ENCODE measurements at regions not wholly inside any gene's neighbourhood (a gene's known extent, or its start where the extent isn't known, plus 50 kb on each side); places are given as distances from the start of the nearest gene placed in this dataset.
"Not testable (repeated sequence)": the region's sequence is repeated elsewhere in the genome, so short reads cannot be mapped to it uniquely, and the experiment has no call there.

DNA sequence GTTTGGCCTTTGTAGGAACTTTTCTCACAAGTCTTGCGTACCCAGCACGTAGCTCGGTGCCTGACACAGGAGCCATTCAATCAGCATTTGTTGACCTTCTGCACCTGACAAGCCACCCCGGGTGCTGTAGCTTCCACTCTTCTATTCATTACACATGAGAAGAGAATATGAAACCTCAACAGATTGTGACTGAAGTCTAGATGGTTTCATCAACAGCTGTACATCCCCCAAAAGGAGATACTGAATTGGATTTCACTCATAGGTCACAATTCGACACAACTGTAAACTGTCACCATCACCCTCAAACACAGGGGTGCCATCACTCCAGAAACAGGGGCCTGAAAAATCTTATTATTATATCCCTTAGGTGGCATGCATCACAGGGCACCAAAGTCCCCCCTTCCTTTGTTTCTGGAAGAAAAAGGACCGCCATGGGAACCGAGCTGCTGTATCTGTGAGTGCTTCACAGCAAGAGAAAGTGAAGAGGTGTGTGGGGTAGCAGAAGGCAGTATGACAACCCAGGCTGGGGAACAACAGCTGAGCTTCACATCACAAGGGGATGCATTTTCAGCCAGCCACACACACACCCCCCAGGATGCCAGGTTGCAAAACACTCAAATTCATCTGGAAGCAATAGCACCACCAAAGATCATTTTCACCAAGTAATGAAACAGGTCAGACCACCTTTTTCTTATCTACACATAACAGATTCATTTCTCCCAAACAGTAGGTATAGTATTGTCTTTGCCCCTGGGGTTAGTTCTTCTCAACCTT, 225.7 kb downstream of the TOMM20 start:
- no peak for DNase-seq (ENCODE audit: low read depth, low spot score)

DNA sequence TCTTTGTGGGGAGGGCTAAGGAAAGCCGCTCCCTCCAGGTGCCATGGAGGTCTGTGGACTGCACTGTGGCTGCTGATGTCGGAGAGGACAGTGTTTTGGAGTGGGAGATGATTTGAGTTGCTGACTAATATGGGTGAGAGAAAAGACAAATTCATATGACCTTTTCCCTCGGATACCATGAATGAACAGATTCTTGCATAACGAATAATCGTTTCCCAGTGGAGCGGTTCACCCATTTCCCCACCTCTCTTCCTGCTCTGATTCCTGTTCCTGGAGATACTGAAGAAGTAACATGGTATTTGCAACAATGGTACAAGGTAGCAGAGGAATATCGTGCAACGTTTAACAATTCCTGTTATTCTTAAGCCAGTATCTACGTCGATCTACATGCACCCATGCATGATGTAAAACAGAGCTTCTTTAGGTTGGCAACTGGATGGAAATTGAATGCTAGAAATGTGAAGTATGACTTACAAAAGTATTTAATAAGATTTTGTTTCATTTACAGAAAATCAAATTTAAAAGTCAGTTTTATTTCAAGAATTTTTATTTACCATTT, 227.1 kb downstream of the TOMM20 start:
- DNase-seq (ENCODE audit: low read depth, low spot score) = no peak

DNA sequence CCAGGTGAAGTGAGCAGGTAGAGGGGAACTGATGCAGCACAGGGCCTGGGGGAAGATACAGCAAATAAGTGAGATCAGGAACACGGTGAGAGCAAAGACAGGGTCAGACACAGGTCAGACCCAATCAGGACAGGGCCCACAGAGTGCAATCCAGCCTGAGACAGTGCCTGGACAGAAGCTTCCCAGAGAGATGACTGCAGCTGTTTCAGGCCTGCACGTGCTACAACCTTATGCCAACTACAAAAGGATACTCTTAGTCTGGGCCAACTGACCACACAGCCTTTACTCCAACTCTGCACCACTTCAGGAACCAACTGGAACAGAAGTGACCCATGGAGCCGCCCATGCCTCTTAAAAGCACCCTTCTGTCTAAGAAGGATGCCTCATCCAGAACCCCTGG, 228.0 kb downstream of the TOMM20 start:
- DNase-seq (ENCODE audit: low read depth, low spot score) = no peak

DNA sequence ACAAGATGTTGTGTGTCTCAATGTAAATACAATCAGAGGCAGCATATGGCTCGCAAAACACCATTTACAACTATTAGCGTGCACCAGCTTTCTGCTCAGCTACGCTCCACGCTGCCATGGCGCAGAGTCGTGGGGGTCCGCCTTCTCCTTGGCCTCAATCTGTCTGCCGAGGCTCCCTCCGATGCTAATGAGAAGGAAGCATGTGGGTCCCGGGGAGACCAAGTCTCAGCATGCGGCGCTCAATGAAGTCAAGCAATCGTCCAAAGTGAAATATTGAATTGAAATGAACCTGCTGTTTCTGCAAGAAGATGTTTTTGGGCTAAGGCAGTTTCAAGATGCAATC, 228.9 kb downstream of the TOMM20 start:
- no peak for DNase-seq (ENCODE audit: low read depth, low spot score)

DNA sequence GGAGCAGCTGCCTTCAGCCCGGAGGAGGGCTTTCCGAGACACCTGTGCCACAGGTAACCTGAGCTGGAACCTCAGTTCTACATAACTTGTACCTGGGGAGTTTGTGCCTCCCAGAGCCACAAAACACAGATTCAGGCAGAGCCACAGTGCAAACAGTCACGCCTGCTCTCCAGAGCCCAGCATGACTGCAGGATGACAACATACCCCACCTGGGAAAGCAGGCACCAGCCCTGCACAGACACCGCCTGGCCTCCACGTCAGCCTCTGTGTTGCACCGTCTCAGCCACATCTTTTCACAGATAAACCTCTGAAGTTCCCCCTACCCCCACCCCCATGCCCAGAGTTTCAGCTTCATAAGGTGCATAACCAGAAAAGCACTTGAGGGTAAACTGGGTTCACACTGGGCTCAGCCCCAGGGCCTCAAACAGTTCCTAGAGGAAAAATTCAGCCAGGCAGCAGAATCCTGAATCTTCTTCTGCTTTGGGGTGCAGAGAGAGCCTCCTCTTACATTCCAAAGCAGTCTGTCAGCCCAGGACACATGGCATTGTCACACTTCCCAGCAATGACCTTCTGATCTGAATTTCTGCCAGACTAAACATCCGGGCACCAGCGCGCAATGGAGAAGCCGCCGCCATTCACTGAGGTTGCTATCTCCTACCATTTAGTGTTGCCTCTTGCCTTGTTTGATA, 229.5 kb downstream of the TOMM20 start:
- no peak for DNase-seq (ENCODE audit: low read depth, low spot score)

DNA sequence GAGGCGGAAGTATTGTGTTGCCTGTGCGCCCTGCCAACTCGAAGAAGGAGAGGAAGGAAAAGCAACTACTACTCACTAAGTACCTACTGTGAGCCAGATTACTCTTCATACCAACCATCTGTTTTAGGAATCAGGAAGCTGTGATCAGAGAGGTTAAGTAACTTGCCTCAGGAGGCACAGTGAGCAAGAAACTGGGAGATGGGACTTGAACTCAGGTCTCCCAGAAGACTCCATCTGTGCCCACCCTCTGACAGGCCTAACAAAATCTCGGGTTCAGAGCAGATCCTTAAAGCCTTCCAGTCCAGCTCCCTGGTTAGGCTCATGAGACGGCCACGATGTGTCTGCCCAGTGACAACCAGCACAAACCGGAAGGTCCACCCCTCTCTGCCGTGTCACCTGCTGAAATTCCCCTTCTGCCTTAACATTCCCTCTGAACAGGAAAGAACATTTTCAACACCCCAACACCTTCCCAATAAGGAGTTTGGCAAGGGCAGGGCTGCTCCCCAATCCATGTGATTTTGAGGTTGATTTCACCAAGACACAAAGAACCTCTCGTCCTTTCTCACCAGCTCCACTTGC, 230.1 kb downstream of the TOMM20 start:
- DNase-seq (ENCODE audit: low read depth, low spot score) = no peak

DNA sequence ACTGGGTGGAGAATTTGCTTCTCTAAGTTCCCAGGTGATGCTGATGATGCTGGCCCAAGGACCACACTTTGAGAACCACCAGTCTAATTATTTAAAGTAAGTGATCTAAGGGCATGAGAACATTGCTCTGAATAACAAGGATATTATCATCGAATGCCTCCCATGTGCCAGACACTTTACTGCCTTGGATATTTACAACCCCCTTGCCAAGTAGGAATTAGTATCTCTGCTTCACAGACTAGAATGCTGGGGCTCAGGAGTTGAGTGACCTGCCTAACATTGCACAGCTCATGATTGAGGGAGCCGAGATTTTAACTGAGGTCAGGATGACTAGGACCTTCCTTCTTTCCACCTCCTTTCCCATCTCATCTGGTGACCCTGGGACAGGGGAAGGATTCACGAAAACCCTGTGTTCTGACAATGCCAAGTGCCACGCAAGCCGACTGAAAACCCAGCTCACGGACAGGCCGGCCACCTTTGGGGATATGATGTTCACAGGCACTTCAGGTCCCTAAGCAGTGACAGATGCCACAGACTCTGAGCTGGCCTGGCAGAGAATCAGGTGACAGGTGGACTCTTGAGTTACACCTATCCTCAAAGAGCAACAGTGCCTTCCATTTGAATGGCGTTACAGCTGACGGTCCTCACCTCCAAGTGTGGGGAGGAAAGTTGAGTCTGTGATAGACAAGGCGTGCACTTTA, 230.7 kb downstream of the TOMM20 start:
- DNase-seq (ENCODE audit: low read depth, low spot score) = no peak

DNA sequence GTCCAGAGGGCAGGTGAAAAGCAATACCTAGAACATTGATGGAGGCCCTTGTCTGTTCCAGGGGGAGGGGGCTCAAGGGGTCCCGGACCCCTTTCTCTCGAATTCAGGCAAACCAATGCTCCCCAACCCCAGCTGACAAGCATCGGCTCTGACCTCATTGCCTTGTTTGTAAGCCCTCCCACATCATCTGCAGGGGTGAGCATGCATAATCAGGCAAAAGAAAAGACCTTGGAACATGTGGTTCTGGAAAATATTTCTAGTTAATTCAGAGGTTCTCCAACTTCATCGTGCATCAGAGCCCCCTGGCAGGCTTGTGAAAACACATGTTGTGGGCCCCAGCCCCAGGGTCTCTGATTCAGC, 231.3 kb downstream of the TOMM20 start:
- no peak for DNase-seq (ENCODE audit: low read depth, low spot score)

DNA sequence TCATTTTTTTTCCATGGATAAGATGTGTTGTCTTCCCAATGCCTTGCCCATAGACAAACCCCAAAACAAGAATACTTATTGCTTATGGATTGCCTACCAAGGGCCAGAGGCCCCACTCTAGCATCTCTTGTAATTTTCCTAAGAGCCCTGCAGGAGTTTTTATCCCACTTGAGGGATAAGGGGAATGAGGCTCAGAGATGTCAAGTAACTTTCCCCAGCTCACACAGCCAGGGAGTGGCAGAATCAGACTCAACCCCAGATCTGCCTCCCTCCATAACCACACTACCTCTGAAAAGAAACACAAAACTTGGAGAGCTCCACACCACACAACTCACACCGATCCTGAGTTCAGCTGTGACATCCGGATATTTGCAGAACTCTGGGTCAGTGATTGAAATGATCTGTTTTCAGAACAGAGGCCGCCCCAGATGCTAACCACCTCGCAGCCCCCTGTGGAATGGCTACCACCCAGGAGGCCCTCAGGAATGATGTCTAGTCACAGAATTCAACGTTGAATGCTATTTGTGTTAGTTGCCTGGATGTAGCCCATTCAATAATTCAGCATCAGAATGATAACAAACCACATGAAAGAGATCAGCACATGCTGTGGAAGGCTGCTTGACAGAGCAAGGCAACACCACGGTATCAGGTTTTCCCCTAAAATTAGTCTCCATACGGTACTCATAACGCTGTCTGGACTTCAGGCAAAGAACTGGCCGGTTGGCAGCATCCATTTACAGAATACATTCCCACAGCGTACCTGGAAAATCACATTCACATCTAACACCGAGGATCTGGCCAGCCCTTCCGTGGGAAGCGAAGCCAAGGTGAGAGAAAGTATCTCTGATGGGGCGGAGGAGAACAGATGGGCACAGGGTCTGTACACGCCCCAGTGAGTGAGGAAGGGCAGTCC, 231.9 kb downstream of the TOMM20 start:
- DNase-seq (ENCODE audit: low read depth, low spot score) = no peak

DNA sequence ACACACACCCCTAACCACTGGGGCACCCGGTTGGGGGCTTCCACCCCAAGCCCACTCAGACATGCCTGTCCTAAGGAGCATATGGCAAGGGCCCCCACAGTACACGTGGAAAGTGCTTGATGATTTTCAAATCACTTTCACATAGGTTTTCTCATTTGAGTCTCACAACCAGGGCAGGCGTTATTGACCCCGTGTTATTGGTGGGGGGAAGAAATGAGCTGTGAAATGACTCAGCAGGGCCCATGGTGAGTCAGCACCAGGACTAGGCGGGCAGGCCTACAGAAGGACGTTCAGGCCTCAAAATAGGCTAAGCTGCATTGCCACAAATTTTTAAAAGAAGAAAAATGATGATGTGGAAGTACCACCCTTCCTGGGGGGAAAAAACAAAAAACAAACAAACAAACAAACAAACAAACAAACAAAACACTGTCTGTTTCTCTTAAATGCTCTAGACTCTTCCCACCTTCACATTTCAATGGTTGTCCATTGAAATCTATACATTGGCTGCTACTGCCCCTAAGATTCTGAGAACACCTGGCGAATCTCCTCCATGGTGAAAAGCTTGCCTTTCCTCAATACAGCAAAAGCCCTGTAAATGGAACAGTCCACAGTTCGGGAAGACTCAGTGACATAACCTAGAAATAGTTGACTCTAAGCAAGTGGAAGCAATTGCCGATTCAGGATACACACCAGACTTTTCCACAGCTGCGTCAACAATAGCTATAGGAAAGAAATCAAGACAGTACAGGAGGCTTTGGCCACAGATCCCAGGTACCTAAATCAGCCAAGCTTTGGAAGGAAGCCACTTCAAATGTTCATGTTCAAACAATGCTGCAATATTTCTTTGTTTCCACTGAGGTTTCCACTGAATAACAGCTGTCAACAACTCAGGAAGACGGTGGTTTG, 234.7 kb downstream of the TOMM20 start:
- DNase-seq (ENCODE audit: low read depth, low spot score) = peak; percentile 91

DNA sequence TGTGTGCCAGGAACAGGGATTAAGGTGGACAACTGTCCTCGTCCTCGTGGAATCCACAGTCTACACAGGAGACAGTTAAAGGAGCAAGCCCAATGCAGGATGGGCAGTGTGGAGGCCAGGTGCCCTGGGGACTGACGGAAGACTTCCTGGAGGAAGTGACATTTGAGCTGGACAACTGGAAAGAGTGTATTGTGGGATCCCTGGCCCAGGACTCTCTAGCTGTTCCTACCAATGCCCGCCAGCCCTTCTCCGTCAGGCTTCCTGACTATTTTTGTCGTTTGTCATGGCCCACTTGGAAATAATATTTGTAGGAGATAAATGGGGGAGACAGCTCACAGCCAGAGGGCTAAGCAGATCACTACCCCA, 235.3 kb downstream of the TOMM20 start:
- no peak for DNase-seq (ENCODE audit: low read depth, low spot score)

DNA sequence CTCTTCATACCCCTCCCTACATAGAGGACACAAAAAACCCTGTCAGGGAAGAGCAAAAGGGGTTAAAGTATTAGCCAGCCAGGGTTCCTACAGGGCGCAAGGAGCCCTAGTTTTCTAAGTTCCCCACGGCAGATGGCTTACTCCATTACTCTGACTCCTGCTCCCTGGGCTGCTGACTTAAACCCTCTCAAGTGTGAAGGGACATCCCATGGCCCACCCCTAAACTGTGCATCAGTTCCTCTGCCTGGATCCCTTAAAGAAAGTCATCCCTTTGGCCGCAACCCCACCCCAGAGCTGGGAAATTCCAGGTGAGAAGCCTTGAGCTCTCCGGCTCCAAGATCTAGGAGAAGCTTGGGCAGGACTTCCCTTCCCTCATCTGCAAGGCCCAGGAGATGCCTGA, 236.0 kb downstream of the TOMM20 start:
- DNase-seq (ENCODE audit: low read depth, low spot score) = no peak

DNA sequence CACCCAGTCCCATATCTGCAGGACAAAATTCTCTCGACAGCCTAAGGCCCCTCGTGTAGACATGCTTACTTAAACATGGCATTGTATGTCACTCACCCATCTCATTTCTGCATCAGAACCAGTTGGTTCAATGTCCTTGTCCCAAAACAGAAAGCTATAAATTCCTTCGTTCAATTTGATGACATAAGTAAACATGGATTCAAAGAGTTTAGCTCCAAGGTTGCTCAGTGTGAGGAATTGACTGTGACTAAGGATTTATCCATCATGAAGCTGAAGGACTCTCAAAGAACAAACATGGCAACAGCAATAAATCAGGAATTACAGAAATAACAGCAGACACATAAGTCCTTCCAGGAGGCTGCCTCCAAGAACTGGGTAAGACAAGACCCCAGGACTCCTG, 237.2 kb downstream of the TOMM20 start:
- no peak for DNase-seq (ENCODE audit: low read depth, low spot score)

DNA sequence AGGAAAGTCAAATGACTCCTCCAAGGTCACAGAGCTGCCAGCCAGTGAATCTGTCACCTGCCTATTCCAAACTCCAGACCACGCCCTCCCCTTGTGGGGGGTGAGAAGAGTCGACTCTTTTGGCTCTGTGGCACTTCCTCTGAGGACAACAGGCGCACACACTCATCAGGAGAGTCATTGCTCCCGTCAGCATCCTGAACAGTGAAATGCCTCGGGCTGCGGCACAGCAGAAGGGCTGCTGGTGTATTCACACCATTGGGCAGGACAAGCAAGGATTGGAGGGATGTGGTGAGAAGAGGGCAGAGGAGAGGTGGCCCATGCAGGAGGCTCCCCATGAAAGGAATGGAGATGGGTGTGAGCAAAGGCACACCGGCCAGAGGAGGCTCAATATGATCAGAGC, 239.0 kb downstream of the TOMM20 start:
- no peak for DNase-seq (ENCODE audit: low read depth, low spot score)

DNA sequence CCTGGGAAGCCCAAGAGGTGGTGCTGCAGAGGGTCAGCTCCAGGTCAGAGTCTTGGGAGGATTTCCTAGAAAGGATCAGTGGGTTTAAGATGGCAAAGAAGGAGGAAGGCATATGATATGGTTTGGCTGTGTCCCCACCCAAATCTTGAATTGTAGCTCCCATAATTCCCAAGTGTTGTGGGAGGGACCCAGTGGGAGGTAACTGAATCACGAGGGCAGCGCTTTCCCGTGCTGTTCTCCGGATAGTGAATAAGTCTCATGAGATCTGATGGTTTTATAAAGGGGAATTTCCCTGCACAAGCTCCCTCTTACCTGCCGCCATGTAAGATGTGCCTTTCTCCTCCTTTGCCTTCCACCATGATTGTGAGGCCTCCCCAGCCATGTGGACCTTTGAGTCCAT, 240.4 kb downstream of the TOMM20 start:
- not testable (repeated sequence) for DNase-seq (ENCODE audit: low read depth, low spot score)

DNA sequence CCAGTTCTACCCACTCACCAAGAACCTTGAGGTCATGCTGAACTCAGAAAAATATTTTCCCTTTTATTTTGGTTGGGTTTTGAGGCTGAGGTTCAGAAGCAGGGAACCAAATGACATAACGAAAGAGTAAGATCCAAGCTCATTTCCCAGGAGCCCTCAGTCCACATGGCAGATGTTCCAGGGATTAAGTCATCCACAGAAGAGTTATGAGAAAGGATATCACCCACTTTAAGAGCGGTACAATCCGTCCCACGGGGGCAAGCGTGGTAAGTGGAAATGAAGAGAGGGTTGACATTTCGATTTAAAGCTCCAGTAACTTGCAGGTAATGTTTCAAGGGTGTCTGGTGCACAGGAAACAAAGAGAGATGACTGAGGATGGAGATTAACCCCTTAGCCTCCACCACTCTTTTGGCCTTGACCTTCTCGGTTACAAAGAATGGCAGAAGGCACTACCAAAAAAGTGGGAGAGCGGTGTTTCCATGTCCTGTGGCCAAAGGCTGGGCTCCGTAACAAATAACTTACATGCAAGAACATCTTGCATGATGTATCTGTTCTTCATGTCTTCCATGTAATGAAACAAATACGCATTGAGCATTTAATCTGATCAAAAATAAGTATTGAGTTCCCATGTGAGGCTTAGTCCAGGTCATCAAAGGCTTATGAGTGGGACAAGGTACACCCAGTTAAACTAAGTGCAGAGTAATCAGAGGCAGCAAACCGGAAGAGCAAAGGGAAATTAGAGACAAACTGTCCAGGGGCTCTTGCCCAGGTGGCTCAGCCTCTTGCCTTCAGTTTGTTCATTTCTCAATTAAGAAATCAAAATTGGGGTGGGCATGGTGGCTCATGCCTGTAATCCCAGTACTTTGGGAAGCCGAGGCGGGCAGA, 241.4 kb downstream of the TOMM20 start:
- DNase-seq (ENCODE audit: low read depth, low spot score) = no peak

DNA sequence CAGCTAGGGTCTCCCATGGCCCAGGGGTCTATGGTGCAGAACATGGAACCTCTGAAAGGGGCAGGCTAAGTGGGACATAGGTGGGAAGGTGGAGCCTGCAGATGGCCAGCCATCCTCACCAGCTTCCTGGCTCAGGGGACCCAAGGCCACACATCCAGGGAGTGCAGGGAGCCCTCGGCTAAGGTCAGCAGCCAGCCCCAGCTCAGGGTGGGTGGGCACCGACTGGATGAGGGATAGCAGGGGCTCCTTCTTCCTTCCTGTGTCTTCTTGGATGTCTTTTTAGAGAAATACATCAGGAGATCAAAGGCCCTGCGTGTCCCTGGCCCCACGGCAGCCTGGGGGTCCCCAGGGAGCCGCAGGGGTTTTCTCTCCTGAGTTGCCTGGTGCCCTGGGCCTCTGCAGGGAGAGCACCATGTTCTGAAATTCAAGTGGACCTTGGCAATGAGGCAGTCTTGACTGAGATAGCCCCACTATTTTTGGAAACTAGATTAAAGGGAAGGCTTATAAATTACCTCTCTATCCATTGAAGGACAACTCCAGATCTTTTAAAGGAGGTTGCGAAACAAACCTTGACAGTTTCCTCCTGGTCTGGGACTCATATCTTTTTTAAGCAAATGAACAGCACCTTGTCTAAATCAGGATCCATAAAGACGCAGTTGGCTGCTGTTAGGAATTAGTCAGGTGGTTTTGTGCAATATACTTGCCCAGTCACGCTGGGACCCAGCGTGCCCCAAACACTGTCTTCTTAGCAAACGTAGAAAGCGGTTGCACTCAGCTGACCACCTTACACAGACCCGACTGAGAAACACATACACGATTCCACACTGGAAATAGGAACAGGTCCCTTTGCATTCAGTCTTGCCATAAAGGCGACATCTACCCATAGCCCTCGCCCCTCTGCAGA, 242.3 kb downstream of the TOMM20 start:
- DNase-seq (ENCODE audit: low read depth, low spot score) = no peak

DNA sequence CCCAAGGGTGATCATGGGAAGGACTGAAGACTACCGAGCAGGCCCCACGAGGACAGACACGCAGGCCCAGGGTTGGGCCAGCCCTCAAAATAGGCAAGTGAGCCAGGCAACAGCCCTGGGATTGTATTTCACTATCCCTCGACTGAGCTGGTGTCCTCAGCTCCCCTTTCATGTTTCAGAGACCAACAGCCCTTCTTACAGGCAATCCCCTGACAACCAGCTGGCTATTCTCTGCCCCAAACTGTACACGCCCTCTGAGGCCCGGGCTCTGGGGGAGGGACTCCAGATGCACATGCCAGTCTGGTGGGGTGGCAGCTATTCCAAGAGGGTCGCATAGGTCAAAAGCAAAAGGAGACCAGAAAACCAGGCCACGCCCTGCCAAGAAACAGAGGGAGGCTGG, 243.0 kb downstream of the TOMM20 start:
- DNase-seq (ENCODE audit: low read depth, low spot score) = no peak

All from pulmonary artery endothelial cell (primary cell).